HUES64 (cell line): ENCODE measurements at regions not wholly inside any gene's neighbourhood (a gene's known extent, or its start where the extent isn't known, plus 50 kb on each side); places are given as distances from the start of the nearest gene placed in this dataset.
"Not testable (repeated sequence)": the region's sequence is repeated elsewhere in the genome, so short reads cannot be mapped to it uniquely, and the experiment has no call there.

Experiments
- H3K27ac ChIP-seq: 2 replicates; pipeline ENCODE4 v1.7.0; 2013; ENCODE audit warnings: low read depth, low read length, inconsistent platforms
- H3K27me3 ChIP-seq: 2 replicates; pipeline ENCODE4 v1.6.1; 2013; ENCODE audit warnings: mild to moderate bottlenecking, low read length; ENCODE audit not compliant: insufficient read depth
- H3K36me3 ChIP-seq: 2 replicates; pipeline ENCODE4 v1.6.1; 2013; ENCODE audit warnings: mild to moderate bottlenecking, low read length; ENCODE audit not compliant: insufficient read depth
- H3K4me1 ChIP-seq: 2 replicates; pipeline ENCODE4 v1.6.1; 2013; ENCODE audit warnings: mild to moderate bottlenecking, low read length, moderate library complexity; ENCODE audit not compliant: insufficient read depth
- H3K4me3 ChIP-seq: 2 replicates; pipeline ENCODE4 v1.5.1; 2013; ENCODE audit warnings: mild to moderate bottlenecking, low read length, moderate library complexity
- H3K9ac ChIP-seq: 2 replicates; pipeline ENCODE4 v1.6.1; 2013; ENCODE audit warnings: mild to moderate bottlenecking, low read depth, low read length
- H3K9me3 ChIP-seq: 2 replicates; pipeline ENCODE4 v1.6.1; 2013; ENCODE audit warnings: low read depth, low read length; ENCODE audit not compliant: insufficient read depth
- WGBS: fragments of 150-250, 120-280 bp; methylation state at CpG from one replicate; pipeline ENCODE4 v1.1.7; 2013; ENCODE audit warnings: missing lambda C conversion rate; 5-methylcytosine and 5-hydroxymethylcytosine counted together

DNA sequence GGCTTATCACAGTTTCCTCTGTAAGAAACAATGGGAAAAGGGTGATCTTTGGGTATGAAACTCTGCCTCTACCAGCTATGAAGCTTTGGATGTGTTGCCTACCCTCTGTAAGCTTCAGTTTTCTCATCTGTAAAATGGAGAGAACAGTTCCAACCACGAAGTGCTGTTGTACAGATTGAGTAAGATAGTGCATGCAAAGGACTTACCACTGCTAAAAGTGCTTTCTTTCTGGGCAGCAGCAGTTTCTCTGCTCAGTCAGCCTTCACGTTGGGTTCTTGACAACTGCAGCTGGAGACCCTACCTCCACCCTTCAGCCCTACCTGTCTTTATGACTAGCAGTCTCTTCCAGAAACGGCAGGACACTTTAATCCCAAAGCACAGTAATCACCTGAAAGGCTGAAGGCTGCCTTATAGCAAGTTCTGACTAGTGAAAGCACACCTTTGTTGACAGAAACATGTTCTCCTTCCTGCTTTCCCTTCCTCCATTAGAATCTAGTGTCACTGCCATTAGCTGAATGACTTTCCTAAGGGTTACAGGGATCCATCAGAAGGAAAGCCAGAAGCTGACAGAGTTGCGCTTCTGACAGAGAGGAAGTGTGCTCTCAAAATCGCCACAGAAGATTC is 91.4 kb downstream of the RPL27A start:
- H3K36me3 ChIP-seq = no peaks in the 10 kb centered on the region
- H3K27me3 ChIP-seq = no peaks in the 10 kb centered on the region
- H3K4me3 ChIP-seq = no peak overlapping the region
- WGBS = 91% methylated on average over 5 of the region's 5 CpGs
- no peaks in the 10 kb centered on the region for H3K9me3 ChIP-seq
- no peak overlapping the region for H3K27ac ChIP-seq
- H3K4me1 ChIP-seq = peaks cover 7% of the 10 kb centered on the region; the same call in 1 of the 2 replicates
- no peak overlapping the region for H3K9ac ChIP-seq

DNA sequence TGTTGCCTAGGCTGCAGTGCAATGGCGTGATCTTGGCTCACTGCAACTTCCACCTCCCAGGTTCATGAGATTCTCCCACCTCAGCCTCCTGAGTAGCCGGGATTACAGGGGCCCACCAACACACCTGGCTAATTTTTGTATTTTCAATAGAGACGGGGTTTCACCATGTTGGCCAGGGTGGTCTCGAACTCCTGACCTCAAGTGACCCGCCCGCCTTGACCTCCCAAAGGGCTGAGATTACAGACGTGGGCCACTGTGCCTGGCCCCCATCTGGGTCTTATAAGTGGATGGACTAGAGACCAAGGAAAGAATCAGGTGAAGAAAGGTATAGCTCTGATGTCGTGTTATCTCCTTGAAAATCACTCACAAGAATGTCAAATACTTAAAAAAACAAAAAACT is 92.3 kb downstream of the RPL27A start:
- H3K36me3 ChIP-seq, H3K27ac ChIP-seq, H3K4me3 ChIP-seq, H3K9me3 ChIP-seq, H3K4me1 ChIP-seq, H3K9ac ChIP-seq, H3K27me3 ChIP-seq: not testable (repeated sequence)
- WGBS = 94% methylated on average over 8 of the region's 8 CpGs

DNA sequence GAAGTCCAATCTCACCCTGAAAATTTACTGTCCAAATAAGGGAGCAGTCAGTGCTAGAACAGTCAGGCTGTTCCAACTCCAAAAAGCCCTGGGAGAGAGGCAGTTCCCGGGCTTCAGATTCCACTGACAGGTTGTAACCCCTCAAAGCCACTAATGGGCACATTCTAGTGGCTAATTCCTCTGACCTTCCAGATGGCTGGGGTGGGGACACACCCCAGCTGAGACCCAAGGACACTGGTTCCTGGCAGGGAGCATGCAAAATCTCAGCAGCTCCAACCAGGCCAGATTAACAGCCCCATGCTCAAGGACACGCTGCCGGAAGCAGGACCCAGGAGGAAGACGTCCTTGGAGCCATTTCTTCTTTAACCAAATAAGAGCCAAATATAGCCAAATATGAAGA is 92.7 kb downstream of the RPL27A start:
- no peak overlapping the region for H3K27ac ChIP-seq
- H3K4me3 ChIP-seq = no peak overlapping the region
- peaks cover 7% of the 10 kb centered on the region; the same call in 1 of the 2 replicates for H3K4me1 ChIP-seq
- 82% methylated on average over 4 of the region's 4 CpGs for WGBS
- no peaks in the 10 kb centered on the region for H3K27me3 ChIP-seq
- peaks cover 4% of the 10 kb centered on the region; the same call in 1 of the 2 replicates for H3K36me3 ChIP-seq
- no peak overlapping the region for H3K9ac ChIP-seq
- H3K9me3 ChIP-seq = no peaks in the 10 kb centered on the region

DNA sequence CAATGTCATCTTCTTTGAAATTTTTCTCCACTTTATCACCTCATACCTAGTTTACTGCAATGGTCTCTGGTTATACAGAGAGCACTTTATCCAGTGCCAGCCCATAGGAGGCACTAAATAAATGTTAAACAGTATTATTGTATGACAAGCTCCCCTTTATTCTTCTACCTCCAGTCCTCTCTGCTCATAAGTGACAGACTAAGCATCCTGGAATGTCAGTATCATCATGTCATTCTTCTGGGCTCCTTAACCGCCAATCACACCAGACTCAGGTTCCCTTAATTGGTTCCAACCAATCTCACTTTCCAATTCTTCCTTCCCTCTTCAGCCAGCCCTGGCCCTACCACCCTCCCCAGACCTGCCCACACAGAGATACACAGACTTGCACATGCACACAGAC is 93.1 kb downstream of the RPL27A start:
- Histone ChIP-seq H3K27me3 (no peaks in the 10 kb centered on the region), H3K27ac (no peak overlapping the region), H3K4me3 (no peak overlapping the region), H3K36me3 (peaks cover 4% of the 10 kb centered on the region; the same call in 1 of the 2 replicates), H3K9ac (no peak overlapping the region), H3K9me3 (no peaks in the 10 kb centered on the region), H3K4me1 (peaks cover 7% of the 10 kb centered on the region; the same call in 1 of the 2 replicates)
- WGBS = 99% methylated on average over 1 of the region's 1 CpG

DNA sequence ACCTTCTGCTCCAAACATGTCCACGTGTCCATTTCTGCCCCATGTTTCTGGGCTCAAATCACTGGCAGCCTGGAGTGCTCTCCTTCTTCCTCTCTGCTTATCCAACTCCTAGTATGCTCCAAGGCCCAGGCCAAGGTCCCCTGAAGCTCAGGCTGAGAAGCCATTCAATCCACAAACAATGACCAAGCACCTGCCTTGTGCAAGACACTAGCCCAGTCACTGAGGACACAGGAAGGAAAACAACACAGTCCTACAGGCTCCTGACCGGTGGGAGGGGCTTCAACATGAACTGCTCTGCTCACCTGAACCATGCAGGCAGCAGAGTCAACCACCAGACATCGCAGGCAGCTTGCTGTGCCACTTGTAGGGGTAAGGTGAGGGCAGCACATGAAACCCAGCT is 93.6 kb downstream of the RPL27A start:
- Histone ChIP-seq H3K4me3 (no peak overlapping the region), H3K27me3 (no peaks in the 10 kb centered on the region), H3K36me3 (peaks cover 4% of the 10 kb centered on the region; the same call in 1 of the 2 replicates), H3K27ac (no peak overlapping the region), H3K9ac (no peak overlapping the region), H3K9me3 (no peaks in the 10 kb centered on the region), H3K4me1 (peaks cover 7% of the 10 kb centered on the region; the same call in 1 of the 2 replicates)
- WGBS = 92% methylated on average over 3 of the region's 3 CpGs

DNA sequence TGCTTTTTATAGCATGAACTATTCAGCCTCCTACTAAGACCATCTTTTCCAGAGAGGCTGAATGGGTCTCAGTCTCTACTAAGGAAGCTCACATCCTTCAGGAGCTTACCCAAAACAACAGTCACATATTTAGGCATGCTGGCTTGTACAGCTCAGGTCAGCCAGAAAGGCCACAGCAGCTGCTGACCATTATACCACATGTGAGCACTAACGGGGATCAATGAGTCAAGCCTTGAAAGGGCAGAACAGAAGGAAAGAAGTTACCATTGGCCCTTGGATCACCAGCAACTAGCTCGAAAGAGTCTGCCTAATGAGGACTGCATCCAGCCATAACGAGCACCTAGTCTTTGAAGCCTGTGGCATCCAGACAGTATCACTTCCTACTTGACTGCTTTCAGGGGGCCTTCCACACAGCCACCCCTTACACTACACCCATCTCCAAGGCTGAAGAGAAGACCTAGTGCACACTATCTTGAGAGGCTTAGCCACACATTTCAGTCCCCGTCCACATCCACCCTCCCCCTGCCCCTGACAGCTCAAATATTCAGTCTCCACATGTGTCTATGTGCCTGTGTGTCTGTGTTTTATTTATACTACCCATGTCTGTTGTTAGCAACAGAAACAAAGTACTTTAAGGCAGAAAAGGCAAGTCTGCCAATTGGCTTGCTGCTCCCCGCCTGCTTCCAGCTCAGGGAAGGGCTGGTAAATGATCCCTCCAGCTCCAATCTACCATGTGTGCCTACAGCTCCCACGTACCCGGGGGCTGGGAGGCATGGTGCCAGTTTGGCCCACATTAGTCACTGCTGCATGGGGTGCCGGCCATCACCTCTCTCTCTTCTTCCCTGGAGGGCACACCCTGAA is 95.5 kb downstream of the RPL27A start:
- Histone ChIP-seq H3K9me3 (no peaks in the 10 kb centered on the region), H3K27me3 (no peaks in the 10 kb centered on the region), H3K9ac (no peak overlapping the region), H3K4me1 (peaks cover 7% of the 10 kb centered on the region; the same call in 1 of the 2 replicates), H3K4me3 (no peak overlapping the region), H3K36me3 (peaks cover 4% of the 10 kb centered on the region; the same call in 1 of the 2 replicates), H3K27ac (no peak overlapping the region)
- WGBS = 95% methylated on average over 8 of the region's 8 CpGs

DNA sequence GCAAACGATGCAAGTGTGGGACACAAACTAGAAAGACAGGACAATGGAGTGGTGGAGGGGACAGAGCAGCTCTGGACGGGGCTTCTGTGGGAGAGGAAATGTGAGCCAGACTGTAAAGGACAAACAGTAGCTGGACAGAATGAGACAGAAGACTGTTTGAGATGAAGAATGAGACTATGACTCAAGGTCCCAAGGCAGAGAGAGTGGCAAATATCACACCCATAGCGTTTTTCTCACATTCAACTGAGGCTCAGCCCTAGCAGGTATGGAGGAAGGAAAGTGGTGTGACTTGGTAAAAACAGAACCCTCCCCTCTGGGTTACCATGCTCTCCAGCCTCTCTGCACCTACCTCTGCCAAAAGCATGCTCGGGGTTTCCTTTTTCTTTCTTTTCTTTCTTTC is 96.5 kb downstream of the RPL27A start:
- H3K36me3 ChIP-seq = peaks cover 4% of the 10 kb centered on the region; the same call in 1 of the 2 replicates
- WGBS = 91% methylated on average over 3 of the region's 4 CpGs
- H3K27ac ChIP-seq = no peak overlapping the region
- no peaks in the 10 kb centered on the region for H3K27me3 ChIP-seq
- no peak overlapping the region for H3K9ac ChIP-seq
- H3K9me3 ChIP-seq = no peaks in the 10 kb centered on the region
- H3K4me1 ChIP-seq = peaks cover 7% of the 10 kb centered on the region; the same call in 1 of the 2 replicates
- no peak overlapping the region for H3K4me3 ChIP-seq

DNA sequence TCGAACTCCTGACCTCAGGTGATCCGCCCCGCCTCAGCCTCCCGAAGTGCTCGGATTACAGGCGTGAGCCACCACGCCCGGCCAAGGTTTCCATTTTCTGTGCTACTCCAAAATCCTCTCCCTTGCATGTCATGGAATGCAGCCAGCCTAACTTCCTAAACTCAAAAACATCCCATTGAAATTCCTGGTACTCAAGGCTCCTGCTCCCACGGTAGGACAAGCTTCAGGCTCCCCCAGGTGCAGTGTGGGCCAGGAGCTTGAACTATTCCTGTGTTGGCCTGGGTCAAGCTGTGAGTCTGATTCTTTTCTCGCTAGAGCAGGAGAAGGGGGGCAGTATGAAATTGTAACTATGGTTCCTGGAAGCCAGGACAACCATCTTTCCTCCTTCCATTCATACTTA is 97.1 kb downstream of the RPL27A start:
- no peak overlapping the region for H3K4me3 ChIP-seq
- 94% methylated on average over 9 of the region's 10 CpGs for WGBS

DNA sequence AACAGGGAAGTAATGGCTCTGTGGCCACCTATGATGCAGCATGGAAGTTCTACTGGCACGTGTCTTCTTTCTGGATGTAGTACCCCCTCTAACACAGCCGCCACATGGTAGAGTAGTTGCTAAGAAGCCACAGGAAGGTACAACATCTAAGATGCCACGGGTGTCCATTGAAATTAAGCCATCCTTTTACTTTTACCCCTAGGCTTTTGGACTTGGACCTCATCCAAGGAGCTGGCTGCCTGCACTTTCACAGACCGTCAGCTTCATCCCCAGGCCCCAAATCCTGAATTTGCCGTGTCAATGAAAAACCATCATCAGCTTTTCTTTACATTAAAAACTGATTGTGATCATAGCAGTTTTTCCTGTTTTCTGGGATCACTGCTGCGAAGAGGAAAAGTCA is 102.4 kb downstream of the RPL27A start:
- H3K36me3 ChIP-seq = peaks cover under 1% of the 10 kb centered on the region; the same call in 1 of the 2 replicates
- no peaks in the 10 kb centered on the region for H3K27me3 ChIP-seq
- no peak overlapping the region for H3K4me3 ChIP-seq
- peaks cover 10% of the 10 kb centered on the region for H3K4me1 ChIP-seq
- H3K9me3 ChIP-seq = no peaks in the 10 kb centered on the region
- no peak overlapping the region for H3K27ac ChIP-seq
- H3K9ac ChIP-seq = no peak overlapping the region
- WGBS = 94% methylated on average over 6 of the region's 6 CpGs

More for the DNA sequence above, 97.1 kb downstream of the RPL27A start:
- no peaks in the 10 kb centered on the region for H3K27me3 ChIP-seq
- peaks cover 7% of the 10 kb centered on the region; the same call in 1 of the 2 replicates for H3K4me1 ChIP-seq
- H3K9me3 ChIP-seq = no peaks in the 10 kb centered on the region
- H3K27ac ChIP-seq = no peak overlapping the region
- peaks cover 4% of the 10 kb centered on the region; the same call in 1 of the 2 replicates for H3K36me3 ChIP-seq
- no peak overlapping the region for H3K9ac ChIP-seq

DNA sequence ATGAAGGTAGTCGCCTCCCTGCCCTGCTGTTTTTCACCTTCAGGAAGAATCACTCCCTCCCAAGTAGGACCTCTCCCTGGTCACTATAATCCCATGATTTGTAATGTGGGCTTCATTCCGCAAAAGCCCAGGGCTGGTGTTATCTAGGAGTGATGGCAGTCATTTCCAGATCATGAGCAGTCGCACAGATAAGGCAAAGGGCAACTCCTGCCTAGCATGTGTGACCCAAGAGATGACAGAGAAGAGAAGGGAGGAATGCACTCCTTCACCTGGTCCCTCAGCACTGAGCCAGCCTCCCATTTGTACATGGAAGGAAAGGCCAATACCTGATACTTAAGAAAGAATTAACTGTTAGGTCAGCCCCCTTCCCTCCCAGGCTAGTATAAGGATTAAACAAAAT is 102.9 kb downstream of the RPL27A start:
- Histone ChIP-seq H3K36me3 (no peaks in the 10 kb centered on the region), H3K27ac (no peak overlapping the region), H3K27me3 (no peaks in the 10 kb centered on the region), H3K9ac (no peak overlapping the region), H3K4me1 (peaks cover 10% of the 10 kb centered on the region), H3K4me3 (no peak overlapping the region), H3K9me3 (no peaks in the 10 kb centered on the region)
- WGBS = 92% methylated on average over 3 of the region's 3 CpGs

DNA sequence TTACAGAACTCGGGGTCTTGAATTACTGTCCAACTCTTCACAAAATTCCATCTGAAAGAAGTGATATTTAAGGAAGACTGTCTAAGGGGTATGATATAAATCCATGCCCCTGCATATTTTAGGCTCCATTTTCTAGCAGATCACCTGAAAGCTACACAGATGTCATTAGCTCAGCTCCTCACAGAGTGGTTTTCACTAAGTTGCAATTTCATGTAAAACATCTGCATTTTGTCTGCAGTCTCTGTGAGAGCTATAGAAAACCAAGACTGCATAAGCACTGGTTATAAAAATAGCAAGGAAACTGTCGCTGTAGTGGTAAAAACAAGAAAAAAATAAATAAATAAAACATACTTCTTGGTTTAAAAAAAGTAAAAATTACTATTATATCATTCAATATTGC is 103.4 kb downstream of the RPL27A start:
- H3K4me3 ChIP-seq = no peak overlapping the region
- no peaks in the 10 kb centered on the region for H3K27me3 ChIP-seq
- no CpG with 5 or more reads among the region's 2 CpGs for WGBS
- H3K9ac ChIP-seq = no peak overlapping the region
- H3K4me1 ChIP-seq = peaks cover 10% of the 10 kb centered on the region
- H3K27ac ChIP-seq = no peak overlapping the region
- H3K9me3 ChIP-seq = no peaks in the 10 kb centered on the region
- H3K36me3 ChIP-seq = no peaks in the 10 kb centered on the region
